NCI-H2227 (cell line): ENCODE measurements at regions not wholly inside any gene's neighbourhood (a gene's known extent, or its start where the extent isn't known, plus 50 kb on each side); places are given as distances from the start of the nearest gene placed in this dataset.

Experiments
- DNase-seq: peaks from one replicate; lab custom pipeline; 2025; ENCODE audit not compliant: unreplicated experiment; lab: John Stamatoyannopoulos, UW

DNA sequence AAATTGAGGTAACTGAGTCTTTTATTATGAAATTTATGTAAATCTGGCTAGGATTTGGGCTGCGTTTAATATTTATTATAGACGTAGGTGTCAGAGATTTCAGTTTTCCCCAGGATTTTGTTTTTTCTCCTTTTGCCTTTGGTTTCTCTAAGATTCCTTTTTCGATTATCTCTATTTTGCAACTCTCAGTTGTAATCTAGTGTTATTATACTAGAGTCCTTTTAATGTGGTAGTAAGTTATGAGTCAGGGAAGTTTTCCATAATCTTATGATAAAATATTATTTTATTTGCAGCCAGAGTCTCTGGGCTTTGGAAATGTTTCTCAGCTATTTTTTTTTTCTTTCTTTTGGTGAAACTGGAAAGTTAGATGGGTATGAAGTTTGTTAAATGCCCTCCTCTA is 1043.8 kb downstream of the PLA2G4A start:
- no peak for DNase-seq

DNA sequence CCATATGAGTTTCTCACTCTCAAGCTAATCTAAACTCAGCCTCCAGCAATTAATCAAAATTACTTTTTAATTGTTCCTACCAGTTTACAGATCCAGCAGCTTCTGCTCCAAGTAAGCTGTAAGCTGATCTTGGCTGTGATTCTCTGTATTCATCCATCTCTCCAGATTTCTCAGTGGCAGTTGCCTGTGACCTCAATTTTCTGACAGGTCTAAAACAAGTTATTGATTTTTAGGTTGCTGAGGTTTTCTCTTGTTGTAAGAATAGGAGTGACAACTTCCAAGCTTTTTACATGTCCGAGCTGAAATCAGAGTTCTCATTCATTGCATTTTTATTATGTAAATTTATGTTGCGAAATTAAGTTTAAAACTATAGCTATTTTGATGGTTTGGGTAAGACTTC is 1044.4 kb downstream of the PLA2G4A start:
- DNase-seq = peak; percentile 22

DNA sequence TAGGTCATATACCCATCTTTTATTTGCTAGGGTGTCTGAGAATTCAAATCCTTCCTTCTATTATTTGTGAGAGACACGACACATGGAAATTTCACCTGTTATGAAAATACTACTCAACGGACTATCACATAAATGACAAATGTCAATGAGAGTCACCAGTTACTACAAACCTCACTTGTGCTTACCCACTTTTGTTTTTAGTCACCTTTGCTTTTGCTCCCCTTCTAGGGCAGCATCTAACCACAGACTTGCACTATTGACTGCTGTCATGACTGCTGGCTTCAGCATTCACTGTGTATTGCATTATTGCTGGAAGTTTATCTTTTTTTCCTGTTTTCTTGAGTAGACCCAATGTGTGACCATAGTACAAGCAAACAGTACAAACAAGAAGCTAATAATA is 1048.0 kb downstream of the PLA2G4A start:
- DNase-seq = no peak

DNA sequence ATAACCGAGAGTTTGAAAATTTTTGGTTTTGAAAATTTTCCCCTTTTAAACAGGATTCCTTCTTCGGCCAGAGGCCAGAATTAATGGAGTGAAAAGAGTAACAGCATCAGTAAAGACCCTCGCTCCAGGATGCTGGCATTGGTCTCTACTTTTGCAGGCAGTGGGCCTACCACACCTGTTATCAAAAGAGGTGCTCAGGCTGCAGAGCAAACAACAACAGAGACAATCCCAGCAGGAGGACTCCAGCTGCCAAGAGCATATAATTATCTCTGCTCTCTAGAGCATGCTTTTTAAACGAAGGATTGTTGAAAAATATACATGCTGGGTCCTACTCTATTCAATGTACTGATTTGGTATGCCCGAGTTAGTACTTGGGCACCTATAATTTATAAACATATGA is 1048.5 kb downstream of the PLA2G4A start:
- peak; percentile 87 for DNase-seq

DNA sequence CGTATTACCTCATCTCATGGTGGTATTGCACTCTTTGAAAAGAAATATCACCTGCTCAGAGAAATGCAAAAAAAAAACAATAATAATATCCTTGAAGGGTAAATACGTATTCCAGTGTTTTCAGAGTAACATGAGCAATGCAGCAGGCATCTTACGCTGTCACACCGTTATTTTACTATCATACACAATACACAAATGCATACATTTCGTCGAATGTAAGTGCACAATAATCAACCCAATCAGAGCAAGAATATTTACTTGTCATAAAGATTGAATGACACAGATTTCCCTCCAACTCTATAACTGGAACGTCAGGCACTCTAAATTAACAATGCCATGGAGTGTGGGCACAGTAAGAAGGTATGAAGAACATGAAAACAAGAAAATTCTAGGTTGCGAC is 1050.1 kb downstream of the PLA2G4A start:
- no peak for DNase-seq

DNA sequence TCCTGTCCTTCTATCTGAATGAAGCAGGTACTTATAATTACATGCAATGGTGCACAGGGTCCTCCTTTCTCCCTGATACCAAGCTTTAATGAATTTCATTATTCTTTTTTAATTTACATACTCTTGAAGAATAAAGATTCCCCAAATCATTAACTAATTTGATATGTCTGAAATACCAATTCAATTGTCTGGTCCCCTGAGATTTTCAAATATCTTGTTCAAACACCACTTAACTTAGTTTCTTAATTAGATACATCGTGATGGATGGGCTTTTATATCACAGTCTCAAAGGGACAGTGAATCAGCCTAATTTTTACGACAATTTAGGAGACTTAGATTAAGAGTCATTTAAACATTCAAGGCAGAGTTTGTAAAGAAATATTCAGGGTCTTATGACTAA is 1054.6 kb downstream of the PLA2G4A start:
- no peak for DNase-seq

DNA sequence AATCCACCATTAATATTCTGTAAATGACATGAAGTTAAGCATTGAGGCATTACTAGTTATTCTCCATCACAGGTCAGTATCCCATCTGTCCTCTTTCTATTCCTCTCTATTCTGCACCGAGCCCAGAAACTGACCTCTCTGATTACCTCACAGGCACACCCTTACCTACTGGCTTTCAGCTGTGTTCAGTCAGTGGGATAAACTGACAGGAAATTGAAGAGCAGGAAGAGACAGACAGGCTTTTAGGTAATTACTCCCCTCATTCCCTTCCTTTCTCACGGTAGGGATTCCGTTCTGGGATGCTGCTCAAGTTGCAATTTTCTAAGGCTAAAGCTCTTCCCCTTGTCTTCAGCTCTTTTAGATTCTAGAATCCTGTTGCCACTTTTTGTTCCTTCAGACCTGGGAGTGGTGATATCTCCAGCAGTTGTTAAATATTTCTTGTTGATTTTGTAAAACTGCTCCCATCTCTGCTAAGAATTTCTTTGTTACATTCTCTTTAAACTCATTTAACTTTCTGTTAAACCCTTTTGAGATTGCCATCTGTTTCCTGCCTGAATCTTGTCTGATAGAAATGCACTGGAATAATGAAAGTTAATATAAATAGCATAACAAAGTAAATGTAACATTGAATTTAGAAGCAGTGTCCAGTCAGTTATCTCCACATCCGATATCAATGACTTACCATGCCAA is 1063.4 kb downstream of the PLA2G4A start:
- peak; percentile 62 for DNase-seq

DNA sequence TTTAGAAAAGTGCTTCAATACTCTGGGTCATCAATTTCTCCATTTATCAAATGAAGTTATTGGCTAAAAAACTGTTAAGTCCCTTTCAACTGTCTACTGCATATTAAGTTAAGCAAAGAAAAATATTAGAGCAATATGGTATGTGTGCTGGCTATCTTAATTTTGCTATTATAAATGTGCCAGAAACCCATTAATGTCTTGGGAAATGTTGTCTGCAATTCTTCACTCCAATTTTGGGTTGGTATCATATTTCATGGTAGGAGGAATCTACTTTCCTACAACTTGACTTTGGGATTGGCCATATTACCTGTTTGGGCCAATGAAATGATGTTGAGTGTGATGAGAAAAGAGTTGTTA is 1063.9 kb downstream of the PLA2G4A start:
- no peak for DNase-seq

DNA sequence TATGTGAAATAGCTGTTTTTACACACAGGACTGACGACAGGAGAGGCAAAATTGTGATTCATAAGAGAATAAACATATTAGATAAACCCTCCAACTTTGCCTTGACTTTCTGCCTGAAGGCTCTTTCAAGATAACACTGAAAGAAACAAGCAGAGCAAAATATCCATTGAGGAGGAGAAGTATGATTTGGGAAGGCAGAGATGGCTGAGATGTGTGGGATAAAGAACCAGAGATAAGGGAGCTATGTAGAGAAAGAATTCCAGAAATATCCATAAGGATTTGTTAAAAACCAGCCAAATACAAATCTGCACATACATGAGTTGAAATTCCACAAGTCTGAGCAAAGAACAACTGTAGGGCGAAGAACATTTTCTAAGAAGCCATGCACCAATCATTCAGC is 1064.7 kb downstream of the PLA2G4A start:
- DNase-seq = no peak

DNA sequence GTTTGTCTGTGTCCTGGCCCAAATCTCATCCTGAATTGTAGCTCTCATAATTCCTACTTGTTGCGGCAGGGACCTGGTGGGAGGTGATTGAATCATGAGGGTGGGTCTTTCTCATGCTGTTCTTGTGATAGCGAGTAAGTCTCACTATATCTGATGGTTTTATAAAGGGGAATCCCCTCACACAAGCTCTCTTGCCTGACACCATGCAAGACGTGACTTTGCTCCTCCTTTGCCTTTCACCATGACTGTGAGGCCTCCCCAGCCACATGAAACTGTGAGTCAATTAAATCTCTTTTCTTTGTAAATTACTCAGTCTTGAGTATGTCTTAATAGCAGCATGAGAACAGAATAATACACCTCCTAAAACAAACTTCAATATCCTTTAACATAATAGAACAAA is 1065.6 kb downstream of the PLA2G4A start:
- DNase-seq = no peak

DNA sequence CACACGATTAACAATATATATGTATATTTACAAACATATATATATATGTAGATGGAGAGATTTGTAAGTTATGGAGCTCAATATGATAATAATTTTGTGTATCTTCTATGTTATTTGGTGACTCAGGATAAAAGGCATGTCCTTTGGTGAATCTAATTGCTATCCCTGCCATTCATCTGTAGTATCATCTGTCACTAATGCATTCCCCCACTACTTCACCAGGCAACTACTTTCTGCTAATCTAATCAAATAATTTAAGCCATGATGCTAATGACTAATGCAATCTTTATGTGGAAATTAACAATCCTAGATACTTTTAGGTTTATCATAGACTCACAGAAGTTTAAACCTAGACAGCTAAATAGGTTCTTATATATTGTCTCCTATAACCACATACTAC is 1074.5 kb downstream of the PLA2G4A start:
- no peak for DNase-seq

DNA sequence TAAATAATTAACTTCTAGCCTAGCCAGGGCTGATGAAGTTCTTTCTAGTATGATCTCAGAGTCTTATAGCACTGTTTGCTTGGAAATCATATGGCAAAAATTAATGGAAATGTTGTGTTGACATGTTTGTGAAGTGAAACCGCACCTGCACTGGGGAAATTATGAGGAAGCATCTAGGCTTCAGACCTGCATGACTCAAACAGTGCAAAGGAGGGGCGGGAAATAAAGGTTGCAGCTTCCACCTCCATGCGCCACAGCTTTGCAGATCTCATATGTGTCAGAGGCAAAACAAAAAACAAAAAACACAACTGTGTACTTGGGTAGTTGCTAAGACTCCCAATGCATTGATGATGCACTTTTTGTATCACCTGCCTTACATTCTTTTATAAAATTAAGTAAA is 1080.6 kb downstream of the PLA2G4A start:
- DNase-seq = no peak

DNA sequence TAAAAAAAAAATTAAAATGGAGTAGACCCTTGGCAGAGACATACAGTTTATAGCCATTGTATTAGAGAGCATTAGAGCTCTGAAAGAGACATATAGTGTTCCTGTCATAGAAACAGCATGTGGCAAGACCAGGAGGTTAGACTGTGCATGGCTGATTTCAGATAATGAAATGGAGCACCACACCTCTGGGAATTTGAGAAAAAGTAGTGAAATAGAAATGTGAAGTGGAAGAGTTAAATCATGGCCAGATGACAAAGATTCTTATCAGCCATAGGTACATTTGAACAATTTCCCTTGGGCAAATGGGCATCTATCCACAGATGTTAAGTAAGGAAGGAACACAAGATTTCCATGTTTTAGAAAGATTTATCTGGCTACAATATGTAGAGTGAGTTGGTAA is 1083.1 kb downstream of the PLA2G4A start:
- DNase-seq = no peak

DNA sequence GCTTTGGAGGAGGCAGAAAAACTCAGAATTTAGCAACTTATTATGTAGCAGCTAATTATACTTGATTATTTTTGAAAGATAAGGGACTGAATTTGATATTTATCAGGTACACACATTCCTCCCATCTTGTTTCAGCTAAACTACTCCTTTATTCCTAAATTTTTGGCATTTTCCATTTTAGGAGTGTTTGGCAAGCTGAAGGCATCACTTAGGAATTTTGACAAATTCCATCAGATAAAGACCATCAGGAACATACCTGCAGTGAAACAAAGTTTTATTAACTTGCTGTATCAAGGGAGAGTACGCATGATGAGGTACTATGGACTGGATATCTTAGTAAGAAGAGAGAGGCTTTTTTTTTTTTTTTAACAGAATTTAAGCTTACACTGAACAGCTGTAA is 1092.2 kb downstream of the PLA2G4A start:
- DNase-seq = no peak

DNA sequence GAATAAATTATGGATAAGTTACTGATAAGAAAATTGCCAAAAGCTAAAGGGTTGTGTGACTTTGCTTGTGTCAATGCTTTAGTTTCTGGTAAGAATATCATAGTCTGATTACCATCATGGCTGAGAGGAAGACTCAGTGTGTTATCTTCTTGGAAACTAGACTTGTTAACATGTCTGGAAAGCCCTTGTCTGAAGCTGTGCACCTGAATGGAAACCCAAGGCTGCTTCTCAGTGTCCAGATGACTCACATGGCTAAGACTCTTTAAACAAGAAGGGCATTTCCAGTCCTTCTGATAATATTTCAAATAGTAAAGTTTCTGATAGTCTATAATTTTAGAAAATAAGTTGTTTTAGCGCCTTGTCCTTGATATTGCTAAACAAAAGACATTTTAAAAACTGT is 1092.7 kb downstream of the PLA2G4A start:
- DNase-seq = no peak

DNA sequence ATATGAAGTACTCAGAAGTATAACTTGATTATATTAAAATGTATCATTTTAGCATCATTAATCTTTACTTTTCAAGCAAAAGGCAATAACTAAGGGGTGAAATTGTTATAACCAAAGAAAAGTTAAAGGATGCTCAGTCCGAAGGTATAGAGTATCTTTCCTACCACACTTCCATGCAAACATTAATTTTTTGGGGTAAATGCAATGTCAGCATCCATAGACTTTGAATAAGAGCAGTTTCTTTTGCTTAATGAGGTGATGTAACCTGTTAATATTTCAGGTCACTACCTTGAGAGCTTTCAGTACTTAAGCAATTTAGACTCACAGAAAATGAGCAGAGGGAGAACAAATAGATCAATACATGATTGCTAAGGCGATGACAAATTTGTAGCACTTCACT is 1093.5 kb downstream of the PLA2G4A start:
- DNase-seq = peak; percentile 44

DNA sequence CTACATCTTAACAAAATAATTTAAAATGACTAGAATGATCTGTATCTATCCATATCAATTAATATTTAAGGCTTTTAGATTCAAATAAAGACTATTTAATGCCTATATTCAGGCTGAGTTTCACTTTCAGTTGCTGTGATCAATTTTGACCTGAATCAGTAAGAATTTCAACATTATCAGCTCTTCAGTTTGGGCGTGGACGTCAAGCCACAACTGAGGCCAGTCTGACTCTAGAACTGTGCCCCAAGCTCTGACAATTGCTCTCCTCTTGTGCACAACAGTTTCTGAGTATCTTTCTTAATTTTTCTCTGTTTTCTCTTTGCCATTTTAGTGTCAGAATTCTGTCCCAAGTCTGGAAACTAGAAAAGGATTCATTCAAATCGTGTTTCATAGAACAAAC is 1095.5 kb downstream of the PLA2G4A start:
- no peak for DNase-seq

DNA sequence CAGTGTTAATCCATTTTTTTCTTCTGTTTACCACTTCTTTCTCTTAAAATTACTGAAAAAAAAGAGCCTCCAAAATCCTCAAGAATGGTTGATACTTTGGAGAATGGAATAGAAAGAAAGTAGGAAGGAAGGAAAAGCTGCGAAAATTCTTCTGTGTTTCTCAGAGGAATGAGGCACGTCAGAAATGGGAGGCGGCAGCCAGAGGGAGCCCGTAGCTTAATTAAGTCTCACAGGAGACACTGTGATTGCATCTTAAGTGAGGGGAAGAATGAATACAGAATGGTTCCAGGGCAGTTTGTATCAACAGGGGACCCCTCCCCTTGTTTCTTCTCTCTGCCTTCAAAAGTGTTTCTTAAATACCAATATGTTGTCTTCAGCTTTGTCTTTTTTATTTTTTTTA is 1099.5 kb downstream of the PLA2G4A start:
- DNase-seq = peak; percentile 18

DNA sequence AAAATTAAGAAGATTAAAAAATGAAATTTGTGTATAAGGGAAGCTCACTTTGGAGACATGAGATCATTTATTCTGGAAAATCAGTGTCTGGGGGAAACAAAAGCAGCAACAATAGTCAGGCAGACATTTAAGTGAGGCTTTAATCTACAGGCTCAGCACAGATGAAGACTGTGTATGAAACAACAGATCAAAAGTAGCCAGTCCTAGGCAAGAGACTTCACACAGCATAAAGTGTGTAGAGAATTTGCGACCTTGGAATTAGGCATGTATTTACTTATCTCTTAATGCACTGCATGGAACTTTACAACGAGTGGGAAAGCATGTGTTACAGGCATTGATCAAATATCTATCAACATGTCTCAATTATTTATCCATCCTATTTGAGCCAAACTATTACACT is 1099.9 kb downstream of the PLA2G4A start:
- DNase-seq = no peak

DNA sequence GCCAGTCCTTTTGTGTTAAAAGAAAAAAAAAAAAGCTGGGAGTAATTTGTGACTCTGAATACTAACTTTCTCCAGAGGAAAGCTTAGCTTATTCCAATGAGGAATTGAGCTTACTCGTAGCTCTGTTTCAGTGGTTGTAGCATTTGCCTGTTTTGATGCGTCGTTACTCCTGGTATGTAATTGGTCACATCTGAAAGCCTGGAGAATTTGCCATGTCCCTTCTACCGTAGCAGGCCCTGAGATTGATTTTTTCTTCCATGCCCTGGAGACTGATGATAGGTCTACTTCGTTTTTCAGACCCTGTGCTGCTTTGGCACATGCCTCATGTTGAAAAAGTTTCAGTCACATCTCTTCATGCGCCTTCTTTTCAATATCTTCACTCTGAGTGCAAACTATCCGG is 1103.0 kb downstream of the PLA2G4A start:
- no peak for DNase-seq

DNA sequence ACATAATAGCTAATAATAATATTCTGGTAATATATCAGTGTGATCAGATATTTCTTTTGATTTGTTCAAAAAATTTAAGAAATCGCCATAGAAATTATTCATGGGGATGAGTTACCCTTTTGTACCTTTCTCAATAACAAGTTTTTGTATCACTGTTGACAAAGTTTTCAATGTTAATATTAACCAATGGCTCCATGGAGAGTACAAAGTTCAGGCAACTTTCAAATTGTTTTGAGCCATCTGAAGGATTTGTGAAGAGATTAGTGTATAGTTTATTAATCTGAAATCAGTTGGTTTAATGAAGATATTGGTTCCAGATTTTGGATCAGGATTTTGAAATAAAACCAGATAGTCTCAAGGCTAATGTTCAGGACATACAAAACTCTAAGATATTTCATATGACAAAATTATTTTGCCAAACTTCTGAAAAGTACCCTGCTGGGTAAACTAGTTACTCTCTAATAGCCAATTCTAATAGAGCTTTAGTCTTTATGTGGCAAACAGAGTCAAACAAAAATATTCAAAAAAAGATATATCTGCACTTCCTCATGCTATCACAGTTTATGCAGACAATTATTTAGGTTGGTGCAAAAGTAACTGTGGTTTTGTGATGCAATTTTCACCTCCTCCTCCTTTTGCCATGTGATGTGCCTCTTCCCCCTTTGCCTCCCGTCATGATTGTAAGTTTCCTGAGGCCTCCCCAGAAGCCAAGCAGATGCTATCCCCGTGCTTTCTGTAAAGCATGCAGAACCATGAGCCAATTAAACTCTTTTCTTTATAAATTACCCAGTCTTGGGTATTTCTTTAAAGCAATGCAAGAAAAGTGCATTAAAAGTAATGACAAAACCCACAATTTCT is 1105.0 kb downstream of the PLA2G4A start:
- no peak for DNase-seq

DNA sequence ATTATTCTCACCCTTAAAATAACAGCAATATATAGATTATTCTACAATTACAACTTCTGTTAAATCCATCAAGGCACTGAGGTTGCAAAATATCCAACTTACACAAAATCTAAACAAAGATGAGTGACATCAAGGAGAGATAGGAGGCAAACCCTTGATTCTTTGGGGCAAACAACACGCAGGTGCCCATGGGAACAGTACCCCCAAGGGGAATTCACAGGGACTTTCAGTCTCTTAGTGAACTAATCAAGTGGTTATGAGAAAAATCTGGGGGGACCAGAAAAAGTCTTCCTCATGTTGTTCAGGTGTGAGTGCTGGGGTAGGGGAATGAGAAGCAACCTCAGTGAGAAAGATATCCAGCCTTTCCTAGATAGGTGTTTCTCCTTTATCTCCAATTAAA is 1107.9 kb downstream of the PLA2G4A start:
- DNase-seq = no peak

DNA sequence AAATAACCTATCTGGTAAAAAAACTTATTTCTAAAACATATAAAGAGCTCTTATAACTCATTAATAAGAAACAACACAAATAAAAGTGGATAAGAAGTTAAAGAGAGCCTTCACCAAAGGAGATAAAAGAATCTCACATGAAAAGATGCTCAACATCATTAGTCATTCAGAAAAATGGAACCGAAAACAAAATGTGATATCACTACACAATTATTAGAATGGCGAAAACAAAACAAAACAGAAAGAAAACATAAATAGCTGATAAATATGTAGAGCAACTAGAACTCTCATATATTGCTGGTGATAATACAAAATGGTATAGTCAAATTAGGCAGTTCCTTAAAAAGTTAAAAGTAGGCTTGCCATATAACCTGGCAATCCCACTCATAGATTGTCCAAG is 1109.3 kb downstream of the PLA2G4A start:
- DNase-seq = no peak
